ENCODE measurements at regions not wholly inside any gene's neighbourhood (a gene's known extent, or its start where the extent isn't known, plus 50 kb on each side); places are given as distances from the start of the nearest gene placed in this dataset.

- ChIA-PET POLR2A (ENCODE audit: partially characterized antibody) (no interaction called here), CTCF (ENCODE audit: partially characterized antibody) (interaction anchor here (0.6 kb wide), 1 partner anchor 45 kb away, joined by 3 read pairs; no protein-coding TSS in a partner anchor)
- 90% methylated on average over 3 of the region's 3 CpGs; no CpG with 5 or more reads in 1 of the 2 experiments for WGBS, 2 experiments (ENCODE audit: extremely low coverage in 1 of 2, insufficient coverage in 1 of 2, insufficient read length in 1 of 2, insufficient replicate concordance in 2 of 2, low coverage in 1 of 2, low lambda C conversion rate in 2 of 2, missing lambda C conversion rate in 1 of 2)
- no peak overlapping the region for H2AK5ac ChIP-seq (ENCODE audit: low read depth, low read length)
- H3K36me3 ChIP-seq (ENCODE audit: control insufficient read depth in 2 of 4, insufficient read depth in 4 of 4, low read length in 3 of 4), result no peaks in the 10 kb centered on the region
- H3K23me2 ChIP-seq (ENCODE audit: low read depth, low read length), result no peaks in the 10 kb centered on the region
- H3K9ac ChIP-seq (replicated peaks in 1 of 4; ENCODE audit: extremely low read depth in 1 of 4, low read depth in 3 of 4, low read length in 3 of 4), result no peak overlapping the region
- DNase-seq (ENCODE audit: low read depth in 1 of 2, low spot score in 2 of 2) (no peak), FAIRE-seq (no peak)
- H3K23ac ChIP-seq (ENCODE audit: insufficient read length), result no peak overlapping the region
- H2BK5ac ChIP-seq (ENCODE audit: low read depth, low read length), result no peak overlapping the region
- no peak overlapping the region for H3K14ac ChIP-seq (ENCODE audit: insufficient read length)
- H4K91ac ChIP-seq (replicated peaks; ENCODE audit: insufficient read length, low read length), result no peak overlapping the region
- no peak overlapping the region for H2BK120ac ChIP-seq (replicated peaks; ENCODE audit: low read depth, low read length)
- peaks cover 0 to 2% (median 0%) of the 10 kb centered on the region in 4 experiments; a peak in 1 of 7 replicates for H3K27me3 ChIP-seq (replicated peaks in 1 of 4; ENCODE audit: control insufficient read depth in 3 of 4, extremely low read depth in 1 of 4, insufficient read depth in 3 of 4, low read length in 3 of 4)
- H3K79me2 ChIP-seq (ENCODE audit: control insufficient read depth in 1 of 2, insufficient read depth in 2 of 2, low read length in 2 of 2), result no peaks in the 10 kb centered on the region
- H3K4me1 ChIP-seq (replicated peaks in 1 of 4; ENCODE audit: control insufficient read depth in 3 of 4, insufficient read depth in 4 of 4, low read length in 3 of 4), result no peaks in the 10 kb centered on the region
- H3K27ac ChIP-seq (ENCODE audit: low read depth, low read length), result no peak overlapping the region
- no peaks in the 10 kb centered on the region for H3K79me1 ChIP-seq (ENCODE audit: low read depth, low read length)
- H2BK12ac ChIP-seq (ENCODE audit: low read depth, low read length), result no peak overlapping the region
- H4K8ac ChIP-seq (ENCODE audit: extremely low read depth, insufficient read depth, low read length), result no peak overlapping the region
- H4K20me1 ChIP-seq (replicated peaks in 1 of 2; ENCODE audit: control insufficient read depth in 1 of 2, insufficient read depth in 2 of 2, low read length in 2 of 2), result no peaks in the 10 kb centered on the region
- TF ChIP-seq POU5F1 (IDR thresholded peaks at IDR 0.05; ENCODE audit: low read depth, low read length) (no peak), SP4 (IDR thresholded peaks at IDR 0.05; ENCODE audit: low read length) (no peak), TBP (IDR thresholded peaks at IDR 0.05; ENCODE audit: low read depth, low read length) (no peak), GTF2F1 (IDR thresholded peaks at IDR 0.05; ENCODE audit: borderline replicate concordance, low read depth, low read length) (no peak), JUN (IDR thresholded peaks at IDR 0.05; ENCODE audit: low read depth, low read length) (no peak), EP300 (IDR thresholded peaks at IDR 0.05; ENCODE audit: borderline replicate concordance in 1 of 2, low read depth in 2 of 2, low read length in 2 of 2) (no peak), POLR2AphosphoS5 (IDR thresholded peaks at IDR 0.05; ENCODE audit: low read depth, low read length) (no peak), CREB1 (IDR thresholded peaks at IDR 0.05) (no peak), CHD1 (IDR thresholded peaks at IDR 0.05; ENCODE audit: low read depth, low read length) (no peak), GABPA (IDR thresholded peaks at IDR 0.05; ENCODE audit: borderline replicate concordance, insufficient read depth, low read length) (no peak)
- no peak overlapping the region for H2BK15ac ChIP-seq (ENCODE audit: low read length)
- no peak overlapping the region for H3K18ac ChIP-seq (ENCODE audit: extremely low read depth, low read length)
- H2BK20ac ChIP-seq (ENCODE audit: low read length), result no peak overlapping the region
- H3K56ac ChIP-seq (replicated peaks; ENCODE audit: insufficient read length, low read depth, low read length), result no peak overlapping the region
- H3K4me2 ChIP-seq (ENCODE audit: insufficient read depth in 1 of 2, low read depth in 2 of 2, low read length in 2 of 2), result no peak overlapping the region
- no peak overlapping the region for H4K5ac ChIP-seq (ENCODE audit: insufficient read length, low read depth, low read length)
- no peak overlapping the region for H2AFZ ChIP-seq (ENCODE audit: low read length)
- peaks cover 0 to 16% of the 10 kb centered on the region in 2 experiments; a peak in 2 of 4 replicates for H3K9me3 ChIP-seq (ENCODE audit: insufficient read depth in 2 of 2, low read depth in 1 of 2, low read length in 1 of 2)
- no peak overlapping the region for H3K4ac ChIP-seq (replicated peaks; ENCODE audit: insufficient read length, low read depth, low read length)
- no peak overlapping the region for H3K4me3 ChIP-seq (ENCODE audit: extremely low read depth in 1 of 4, insufficient read depth in 2 of 4, low read depth in 3 of 4, low read length in 4 of 4)
Observed at GRCh38 chr2:65969161-65969560, 465.8 kb upstream of the MEIS1 start.
